ENCODE measurements at regions not wholly inside any gene's neighbourhood (a gene's known extent, or its start where the extent isn't known, plus 50 kb on each side); places are given as distances from the start of the nearest gene placed in this dataset.

- no peaks in the 10 kb centered on the region for H3K27me3 Mint-ChIP-seq
- TF ChIP-seq, protein P1, sequence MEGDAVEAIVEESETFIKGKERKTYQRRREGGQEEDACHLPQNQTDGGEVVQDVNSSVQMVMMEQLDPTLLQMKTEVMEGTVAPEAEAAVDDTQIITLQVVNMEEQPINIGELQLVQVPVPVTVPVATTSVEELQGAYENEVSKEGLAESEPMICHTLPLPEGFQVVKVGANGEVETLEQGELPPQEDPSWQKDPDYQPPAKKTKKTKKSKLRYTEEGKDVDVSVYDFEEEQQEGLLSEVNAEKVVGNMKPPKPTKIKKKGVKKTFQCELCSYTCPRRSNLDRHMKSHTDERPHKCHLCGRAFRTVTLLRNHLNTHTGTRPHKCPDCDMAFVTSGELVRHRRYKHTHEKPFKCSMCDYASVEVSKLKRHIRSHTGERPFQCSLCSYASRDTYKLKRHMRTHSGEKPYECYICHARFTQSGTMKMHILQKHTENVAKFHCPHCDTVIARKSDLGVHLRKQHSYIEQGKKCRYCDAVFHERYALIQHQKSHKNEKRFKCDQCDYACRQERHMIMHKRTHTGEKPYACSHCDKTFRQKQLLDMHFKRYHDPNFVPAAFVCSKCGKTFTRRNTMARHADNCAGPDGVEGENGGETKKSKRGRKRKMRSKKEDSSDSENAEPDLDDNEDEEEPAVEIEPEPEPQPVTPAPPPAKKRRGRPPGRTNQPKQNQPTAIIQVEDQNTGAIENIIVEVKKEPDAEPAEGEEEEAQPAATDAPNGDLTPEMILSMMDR (IDR thresholded peaks at IDR 0.05) = no peak
- ChIA-PET POLR2A (no interaction called here), CTCF (no interaction called here)
- H3K27ac Mint-ChIP-seq = no peak overlapping the region
- DNase-seq (no peak), ATAC-seq (ENCODE audit: low read depth) (no peak)
- no peaks in the 10 kb centered on the region for H3K9me3 Mint-ChIP-seq
- no peaks in the 10 kb centered on the region for H3K36me3 Mint-ChIP-seq (ENCODE audit: low read depth)
- H3K4me1 Mint-ChIP-seq = no peaks in the 10 kb centered on the region
- H3K4me3 Mint-ChIP-seq = no peak overlapping the region
- intact Hi-C loops (cut with micrococcal nuclease) = no loop called here
These were observed 730.4 kb upstream of the ID2 start for GRCh38 chr2:7951490-7951889.

- DNase-seq = no peak
These were observed 729.7 kb upstream of the ID2 start for GRCh38 chr2:7952046-7952745.

DNA sequence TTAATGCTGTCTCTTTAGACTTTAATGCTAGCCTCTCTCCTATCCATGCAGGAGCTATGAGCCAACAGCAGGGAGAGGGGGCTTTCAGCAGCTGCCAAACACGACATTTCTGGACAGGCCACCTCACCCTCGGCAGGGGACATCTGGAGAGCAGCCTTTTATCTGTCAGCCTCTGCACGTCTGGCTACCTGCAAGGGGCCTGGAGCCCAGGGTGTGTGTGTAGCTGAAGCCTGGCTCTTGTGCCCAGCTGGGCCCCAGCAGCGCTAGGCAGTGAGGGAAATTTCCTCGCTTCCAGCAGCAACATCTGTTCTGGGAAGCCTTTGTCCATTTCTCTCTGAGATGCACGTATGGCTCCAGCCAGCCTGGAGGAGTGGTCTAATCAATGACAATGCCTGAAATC, 728.7 kb upstream of the ID2 start:
- Mint-ChIP-seq H3K27me3 (no peaks in the 10 kb centered on the region), H3K9me3 (no peaks in the 10 kb centered on the region), H3K4me3 (no peak overlapping the region), H3K36me3 (ENCODE audit: low read depth) (no peaks in the 10 kb centered on the region), H3K4me1 (no peaks in the 10 kb centered on the region), H3K27ac (no peak overlapping the region)
- ATAC-seq (ENCODE audit: low read depth) (no peak), DNase-seq (no peak)
- intact Hi-C loops (cut with micrococcal nuclease) = no loop called here
- ChIA-PET POLR2A (no interaction called here), CTCF (no interaction called here)
- TF ChIP-seq, protein P1 (IDR thresholded peaks at IDR 0.05) = no peak

More at GRCh38 chr2:7952046-7952745, 729.7 kb upstream of the ID2 start:
- no peaks in the 10 kb centered on the region for H3K27me3 Mint-ChIP-seq
- no peak for ATAC-seq (ENCODE audit: low read depth)
- intact Hi-C loops (cut with micrococcal nuclease) = no loop called here
- ChIA-PET POLR2A (no interaction called here), CTCF (no interaction called here)
- no peak overlapping the region for H3K27ac Mint-ChIP-seq
- TF ChIP-seq, protein P1 (IDR thresholded peaks at IDR 0.05) = no peak
- H3K4me1 Mint-ChIP-seq = no peaks in the 10 kb centered on the region
- H3K36me3 Mint-ChIP-seq (ENCODE audit: low read depth) = no peaks in the 10 kb centered on the region
- H3K4me3 Mint-ChIP-seq = no peak overlapping the region
- no peaks in the 10 kb centered on the region for H3K9me3 Mint-ChIP-seq

DNA sequence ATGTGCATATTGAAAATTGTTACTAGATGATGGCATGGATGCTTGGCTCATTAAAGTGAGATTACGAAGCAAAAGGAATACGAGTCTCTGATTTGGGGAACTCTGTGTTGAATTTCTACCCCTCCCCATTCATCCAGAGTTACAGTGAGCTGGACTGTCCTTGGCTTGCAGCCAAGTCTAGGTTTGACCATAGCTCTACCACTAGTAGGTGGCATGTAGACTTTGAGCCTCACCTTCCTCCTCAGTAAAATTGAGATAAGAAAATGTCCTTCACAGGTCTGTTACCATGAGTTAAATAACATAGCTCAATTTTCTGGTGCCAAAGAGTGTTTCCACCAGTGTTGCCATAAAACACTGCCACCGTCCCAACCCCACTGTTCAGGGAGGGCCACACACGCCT, 727.6 kb upstream of the ID2 start:
- H3K27me3 Mint-ChIP-seq = no peaks in the 10 kb centered on the region
- ChIA-PET POLR2A (no interaction called here), CTCF (no interaction called here)
- H3K4me3 Mint-ChIP-seq = no peak overlapping the region
- H3K27ac Mint-ChIP-seq = no peak overlapping the region
- DNase-seq = no peak
- no peaks in the 10 kb centered on the region for H3K9me3 Mint-ChIP-seq
- no peak for ATAC-seq (ENCODE audit: low read depth)
- H3K4me1 Mint-ChIP-seq = no peaks in the 10 kb centered on the region
- intact Hi-C loops (cut with micrococcal nuclease) = no loop called here
- no peaks in the 10 kb centered on the region for H3K36me3 Mint-ChIP-seq (ENCODE audit: low read depth)
- TF ChIP-seq, protein P1 (IDR thresholded peaks at IDR 0.05) = no peak

GRCh38 chr2:7956126-7956689, 725.6 kb upstream of the ID2 start:
- DNase-seq = no peak
- no peaks in the 10 kb centered on the region for H3K27me3 Mint-ChIP-seq
- ChIA-PET POLR2A (no interaction called here), CTCF (no interaction called here)
- no peaks in the 10 kb centered on the region for H3K9me3 Mint-ChIP-seq
- ATAC-seq (ENCODE audit: low read depth) = no peak
- H3K36me3 Mint-ChIP-seq (ENCODE audit: low read depth) = no peaks in the 10 kb centered on the region
- intact Hi-C loops (cut with micrococcal nuclease) = no loop called here
- H3K27ac Mint-ChIP-seq = no peak overlapping the region
- TF ChIP-seq, protein P1 (IDR thresholded peaks at IDR 0.05) = no peak
- H3K4me3 Mint-ChIP-seq = no peak overlapping the region
- H3K4me1 Mint-ChIP-seq = no peaks in the 10 kb centered on the region

Measured in activated B cell treated with CpG ODN at 0.5 μM for 24 hours (primary cell).